ENCODE measurements at regions not wholly inside any gene's neighbourhood (a gene's known extent, or its start where the extent isn't known, plus 50 kb on each side); places are given as distances from the start of the nearest gene placed in this dataset.

DNA sequence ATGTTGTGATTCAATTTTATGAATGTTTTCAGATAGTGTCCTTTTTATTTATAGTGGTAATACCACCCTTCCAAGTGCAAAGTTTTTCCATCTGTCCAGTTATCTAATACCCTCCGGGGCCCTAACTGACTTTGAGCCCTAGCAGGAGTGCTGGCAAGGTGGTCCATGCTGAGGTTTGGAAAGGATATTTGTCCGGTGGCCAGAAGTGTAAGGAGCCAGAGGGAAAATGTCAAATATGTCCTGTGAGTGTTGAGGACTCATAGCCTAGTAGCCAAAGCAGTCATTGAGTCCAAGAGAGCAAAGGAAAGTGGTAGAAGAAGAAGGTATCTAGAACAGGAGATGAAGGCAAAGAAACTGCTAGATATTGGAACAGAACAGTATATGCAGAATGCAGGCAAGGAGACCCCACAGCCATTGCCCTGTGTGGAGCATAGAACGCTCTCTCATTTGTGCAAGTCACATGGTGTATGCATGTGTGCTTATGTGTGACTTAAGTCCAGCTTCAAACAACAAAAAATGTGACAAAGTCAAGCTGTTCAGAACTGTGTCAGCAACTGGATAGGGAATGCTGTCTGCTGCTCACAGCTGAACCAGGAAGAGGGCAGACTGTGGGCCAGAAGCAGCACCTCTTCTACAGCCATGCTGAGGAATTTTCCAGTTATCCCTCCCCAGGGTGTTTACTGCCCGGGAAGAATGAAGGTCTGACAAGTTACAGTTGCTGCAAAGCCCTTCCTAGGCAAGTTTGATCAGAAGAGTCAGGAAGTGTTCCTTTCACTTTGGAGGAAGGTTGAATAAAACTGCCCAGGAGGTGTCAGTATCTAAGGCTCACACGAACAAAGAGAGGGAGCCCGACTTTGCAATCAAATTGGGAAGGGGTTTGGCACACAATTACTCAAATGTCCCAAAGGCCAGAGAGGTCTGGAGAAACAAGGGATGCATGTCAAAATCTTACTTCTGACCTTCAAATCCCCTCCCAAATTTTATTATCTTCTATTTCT lies 463.3 kb upstream of the DMAC1 start:
- Histone ChIP-seq H3K4me1 (peaks cover 0 to 7% (median 5%) of the 10 kb centered on the region in 10 experiments; a peak in 6 of 20 replicates), H3K36me3 (no peaks in the 10 kb centered on the region), H4K20me1 (no peaks in the 10 kb centered on the region), H3K4me2 (no peak overlapping the region), H3K9ac (no peak overlapping the region), H3K27me3 (no peaks in the 10 kb centered on the region), H3K4me3 (no peak overlapping the region), H3K27ac (no peak overlapping the region), H3K9me3 (replicated peaks in 1 of 11) (no peaks in the 10 kb centered on the region)
- no peak for TF ChIP-seq Cebpa-rat (IDR thresholded peaks at IDR 0.05)

GRCh38 chr9:8261737-8262136 lies 462.2 kb upstream of the DMAC1 start:
- TF ChIP-seq Cebpa-rat (IDR thresholded peaks at IDR 0.05), result no peak
- Histone ChIP-seq H4K20me1 (no peaks in the 10 kb centered on the region), H3K36me3 (no peaks in the 10 kb centered on the region), H3K4me2 (peak overlapping the region in 3 of 11 experiments; percentile 1 to 43 (median 34); a peak in 4 of 22 replicates), H3K27ac (no peak overlapping the region), H3K4me3 (no peak overlapping the region), H3K4me1 (peaks cover 0 to 7% (median 5%) of the 10 kb centered on the region in 10 experiments; a peak in 6 of 20 replicates), H3K9ac (no peak overlapping the region), H3K27me3 (no peaks in the 10 kb centered on the region), H3K9me3 (replicated peaks in 1 of 11) (no peaks in the 10 kb centered on the region)

- H3K36me3 ChIP-seq, result no peaks in the 10 kb centered on the region
- no peaks in the 10 kb centered on the region for H3K27me3 ChIP-seq
- no peak overlapping the region for H3K4me3 ChIP-seq
- no peak overlapping the region for H3K4me2 ChIP-seq
- no peak overlapping the region for H3K9ac ChIP-seq
- peaks cover 0 to 7% (median 5%) of the 10 kb centered on the region in 10 experiments; a peak in 6 of 20 replicates for H3K4me1 ChIP-seq
- H3K27ac ChIP-seq, result no peak overlapping the region
- H4K20me1 ChIP-seq, result no peaks in the 10 kb centered on the region
- TF ChIP-seq Cebpa-rat (IDR thresholded peaks at IDR 0.05), result no peak
- H3K9me3 ChIP-seq (replicated peaks in 1 of 11), result no peaks in the 10 kb centered on the region
Measured at GRCh38 chr9:8259028-8259427, 459.4 kb upstream of the DMAC1 start.

- peaks cover 0 to 7% (median 5%) of the 10 kb centered on the region in 10 experiments; a peak in 6 of 20 replicates for H3K4me1 ChIP-seq
- no peak overlapping the region for H3K27ac ChIP-seq
- H3K36me3 ChIP-seq, result no peaks in the 10 kb centered on the region
- H3K9ac ChIP-seq, result no peak overlapping the region
- H3K4me2 ChIP-seq, result no peak overlapping the region
- H3K4me3 ChIP-seq, result no peak overlapping the region
- no peak for TF ChIP-seq Cebpa-rat (IDR thresholded peaks at IDR 0.05)
- no peaks in the 10 kb centered on the region for H3K9me3 ChIP-seq (replicated peaks in 1 of 11)
- H3K27me3 ChIP-seq, result no peaks in the 10 kb centered on the region
- no peaks in the 10 kb centered on the region for H4K20me1 ChIP-seq
Measured at GRCh38 chr9:8256880-8257279, 457.3 kb upstream of the DMAC1 start.

DNA sequence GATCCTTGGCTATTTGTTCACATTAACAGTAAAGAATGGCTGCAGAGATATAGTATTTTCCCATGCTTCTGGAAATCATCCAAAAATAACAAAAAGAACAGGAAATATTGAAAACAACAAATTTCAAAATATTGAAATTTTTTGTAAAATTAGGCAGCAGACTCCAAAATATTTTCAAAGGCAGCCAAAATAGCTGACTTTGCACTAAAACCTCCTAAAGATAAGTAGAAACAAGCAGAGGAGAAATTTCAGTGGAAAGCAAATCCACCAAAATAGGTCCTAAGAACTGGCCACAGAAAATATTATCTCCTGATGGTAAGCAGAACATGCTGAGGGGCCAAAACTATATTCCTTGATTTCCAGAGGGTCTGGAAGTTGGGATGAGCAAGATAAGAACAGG lies 456.3 kb upstream of the DMAC1 start:
- no peak for TF ChIP-seq Cebpa-rat (IDR thresholded peaks at IDR 0.05)
- no peaks in the 10 kb centered on the region for H3K9me3 ChIP-seq (replicated peaks in 1 of 11)
- H3K36me3 ChIP-seq, result no peaks in the 10 kb centered on the region
- H4K20me1 ChIP-seq, result no peaks in the 10 kb centered on the region
- H3K27me3 ChIP-seq, result no peaks in the 10 kb centered on the region
- H3K9ac ChIP-seq, result no peak overlapping the region
- H3K4me3 ChIP-seq, result no peak overlapping the region
- H3K4me2 ChIP-seq, result no peak overlapping the region
- no peak overlapping the region for H3K27ac ChIP-seq
- H3K4me1 ChIP-seq, result no peaks in the 10 kb centered on the region

- H3K9ac ChIP-seq, result no peak overlapping the region
- no peaks in the 10 kb centered on the region for H4K20me1 ChIP-seq
- no peak overlapping the region for H3K4me3 ChIP-seq
- no peaks in the 10 kb centered on the region for H3K27me3 ChIP-seq
- no peaks in the 10 kb centered on the region for H3K36me3 ChIP-seq
- H3K9me3 ChIP-seq (replicated peaks in 1 of 11), result no peaks in the 10 kb centered on the region
- H3K27ac ChIP-seq, result no peak overlapping the region
- no peak overlapping the region for H3K4me2 ChIP-seq
- H3K4me1 ChIP-seq, result no peaks in the 10 kb centered on the region
- no peak for TF ChIP-seq Cebpa-rat (IDR thresholded peaks at IDR 0.05)
Measured at GRCh38 chr9:8254541-8254940, 455.0 kb upstream of the DMAC1 start.

DNA sequence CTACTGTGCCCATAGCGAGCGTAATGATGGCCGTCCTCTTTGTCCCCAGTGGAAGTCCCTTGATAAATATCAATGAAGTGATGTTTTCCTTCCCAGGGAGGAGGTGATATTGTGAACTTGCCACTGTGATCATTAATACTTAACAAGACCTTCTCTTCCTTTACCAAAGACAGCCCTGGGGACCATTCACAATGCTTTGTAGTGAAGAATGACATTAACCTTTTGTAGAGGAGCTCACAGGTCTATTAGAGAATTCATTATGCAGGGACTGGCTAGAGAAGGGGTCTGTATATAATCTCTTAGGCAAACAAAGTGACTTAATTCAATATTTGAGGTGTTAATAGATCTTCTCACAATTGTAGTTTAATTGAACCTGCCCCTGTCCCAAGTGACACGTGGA lies 452.9 kb upstream of the DMAC1 start:
- no peak overlapping the region for H3K4me3 ChIP-seq
- H3K4me2 ChIP-seq, result no peak overlapping the region
- no peaks in the 10 kb centered on the region for H3K9me3 ChIP-seq (replicated peaks in 1 of 11)
- H3K27ac ChIP-seq, result no peak overlapping the region
- no peaks in the 10 kb centered on the region for H3K4me1 ChIP-seq
- H3K27me3 ChIP-seq, result no peaks in the 10 kb centered on the region
- H3K36me3 ChIP-seq, result no peaks in the 10 kb centered on the region
- H4K20me1 ChIP-seq, result no peaks in the 10 kb centered on the region
- TF ChIP-seq Cebpa-rat (IDR thresholded peaks at IDR 0.05), result no peak
- no peak overlapping the region for H3K9ac ChIP-seq

- Histone ChIP-seq H3K9me3 (replicated peaks in 1 of 11) (no peaks in the 10 kb centered on the region), H3K36me3 (no peaks in the 10 kb centered on the region), H3K9ac (no peak overlapping the region), H3K27ac (no peak overlapping the region), H4K20me1 (no peaks in the 10 kb centered on the region), H3K4me3 (no peak overlapping the region), H3K27me3 (no peaks in the 10 kb centered on the region), H3K4me2 (no peak overlapping the region), H3K4me1 (no peaks in the 10 kb centered on the region)
- TF ChIP-seq Cebpa-rat (IDR thresholded peaks at IDR 0.05), result no peak
Measured at GRCh38 chr9:8251566-8251965, 452.0 kb upstream of the DMAC1 start.

DNA sequence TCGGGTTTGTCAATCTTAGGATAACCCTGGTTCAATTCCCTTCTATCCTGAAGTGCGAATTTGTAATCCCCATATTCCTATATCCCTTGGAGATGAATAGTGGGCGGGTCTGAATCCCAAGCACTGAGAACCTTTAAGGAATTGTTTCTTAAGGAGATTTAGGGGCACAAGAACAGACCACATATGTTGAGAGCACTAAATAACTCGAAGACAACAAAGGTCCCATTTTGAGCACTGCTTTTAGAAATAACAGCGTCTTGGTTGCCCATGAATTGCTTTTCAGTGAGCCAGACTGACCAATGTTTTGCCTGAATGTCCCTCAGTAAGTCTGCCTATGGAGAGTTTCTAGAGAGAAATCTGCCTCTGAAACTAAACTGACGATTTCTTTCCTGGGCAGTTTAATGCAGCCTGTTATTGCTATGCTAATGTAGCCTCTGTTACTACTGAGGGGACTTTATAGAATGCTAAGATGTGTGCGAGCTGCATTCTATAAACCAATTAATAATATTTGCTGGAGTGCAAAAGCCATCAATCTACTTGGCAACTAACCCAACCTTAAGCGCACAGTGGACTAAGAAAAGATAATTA lies 445.0 kb upstream of the DMAC1 start:
- H3K27me3 ChIP-seq, result no peaks in the 10 kb centered on the region
- no peak for TF ChIP-seq Cebpa-rat (IDR thresholded peaks at IDR 0.05)
- H3K4me2 ChIP-seq, result no peak overlapping the region
- no peak overlapping the region for H3K4me3 ChIP-seq
- no peak overlapping the region for H3K9ac ChIP-seq
- no peak overlapping the region for H3K27ac ChIP-seq
- H3K36me3 ChIP-seq, result no peaks in the 10 kb centered on the region
- H4K20me1 ChIP-seq, result no peaks in the 10 kb centered on the region
- H3K9me3 ChIP-seq (replicated peaks in 1 of 11), result no peaks in the 10 kb centered on the region
- H3K4me1 ChIP-seq, result no peaks in the 10 kb centered on the region
